Activated T-helper 1 cell treated with Interleukin-2 at 50 U/mL for 16 hours (primary cell): ENCODE measurements at regions not wholly inside any gene's neighbourhood (a gene's known extent, or its start where the extent isn't known, plus 50 kb on each side); places are given as distances from the start of the nearest gene placed in this dataset.
"Not testable (repeated sequence)": the region's sequence is repeated elsewhere in the genome, so short reads cannot be mapped to it uniquely, and the experiment has no call there.

ENCODE experiments used
- DNase-seq: peaks from one replicate; pipeline ENCODE4 v3.0.0-alpha.2; 2020; ENCODE audit warnings: low read depth

DNA sequence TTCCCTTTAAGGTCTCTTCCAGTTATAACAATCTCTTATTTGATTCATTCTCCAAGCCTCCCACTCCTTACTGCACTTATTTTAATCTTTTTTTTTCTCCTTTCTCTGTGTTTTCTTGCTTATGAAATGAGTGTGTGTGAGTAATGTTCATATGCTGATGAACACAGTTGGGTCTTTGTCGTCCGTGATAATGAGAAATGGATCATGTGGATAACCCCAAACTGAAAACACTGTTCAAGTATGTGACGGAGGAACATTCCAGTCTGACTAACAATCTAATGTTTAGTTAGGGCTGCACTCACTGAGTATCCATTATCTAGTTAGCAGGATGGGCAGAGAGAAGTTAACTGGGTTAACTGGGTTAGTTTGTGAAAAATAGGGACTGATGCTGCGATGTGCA, 253.1 kb upstream of the DUSP10 start:
- DNase-seq, result no peak

DNA sequence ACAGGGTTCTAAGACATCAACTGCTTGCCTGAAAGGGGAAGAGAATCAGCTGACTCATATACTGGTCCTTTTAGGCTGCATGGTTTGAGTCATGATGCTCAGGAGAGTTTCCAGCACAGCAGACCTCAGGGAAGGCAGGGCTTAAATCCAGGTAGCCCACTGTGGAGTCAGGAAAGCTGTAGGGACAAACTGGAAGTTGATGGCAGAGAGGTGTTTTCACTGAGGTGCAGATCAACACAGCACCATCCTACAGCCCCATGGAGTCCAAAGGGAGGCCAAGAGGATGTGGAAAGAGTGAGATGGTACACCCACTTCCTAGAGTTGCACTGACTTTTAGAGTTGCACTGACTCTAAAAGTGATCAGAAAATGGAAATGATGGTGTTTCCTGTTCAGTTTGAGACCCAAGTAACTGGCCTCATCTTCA, 252.4 kb upstream of the DUSP10 start:
- no peak for DNase-seq

DNA sequence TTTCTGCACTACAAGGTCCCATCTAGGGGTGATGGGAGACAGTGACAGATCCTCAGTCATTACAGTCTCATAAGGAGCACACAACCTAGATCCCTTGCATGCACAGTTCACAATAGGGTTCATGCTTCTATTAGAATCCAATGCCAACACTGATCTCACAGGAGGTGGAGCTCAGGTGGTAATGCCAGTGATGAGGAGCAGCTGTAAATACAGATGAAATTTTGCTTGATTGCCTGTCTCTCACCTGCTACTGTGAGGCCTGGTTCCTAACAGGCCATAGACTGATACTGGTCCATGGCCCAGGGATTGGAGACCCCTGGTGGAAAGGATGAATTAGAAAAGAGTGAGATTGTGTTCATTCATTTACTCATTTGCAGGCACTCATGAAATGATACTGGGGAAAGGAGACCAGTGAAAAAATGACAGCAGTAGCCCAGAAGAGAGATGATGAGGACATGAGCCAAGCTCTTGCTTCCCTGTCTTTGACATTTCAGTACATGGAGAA, 251.6 kb upstream of the DUSP10 start:
- DNase-seq, result no peak

DNA sequence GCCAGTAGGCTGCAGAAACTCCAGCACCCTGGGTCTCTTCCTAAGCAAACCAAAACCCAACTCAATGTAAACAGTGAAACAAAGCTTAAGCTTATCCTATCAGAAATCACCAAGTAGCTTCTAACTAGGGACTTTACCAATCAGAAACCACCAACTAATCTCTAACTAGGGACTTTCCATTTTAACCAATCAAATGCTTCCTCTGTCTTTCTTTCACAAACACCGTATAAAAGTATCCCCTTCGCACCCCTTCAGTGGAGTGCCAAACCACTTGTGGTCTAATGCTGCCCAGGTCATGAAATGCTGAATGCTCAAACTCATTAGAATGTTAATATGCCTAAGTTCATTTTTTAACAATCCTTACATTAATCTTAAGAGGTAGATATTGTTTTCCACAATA, 250.5 kb upstream of the DUSP10 start:
- DNase-seq, result no peak

DNA sequence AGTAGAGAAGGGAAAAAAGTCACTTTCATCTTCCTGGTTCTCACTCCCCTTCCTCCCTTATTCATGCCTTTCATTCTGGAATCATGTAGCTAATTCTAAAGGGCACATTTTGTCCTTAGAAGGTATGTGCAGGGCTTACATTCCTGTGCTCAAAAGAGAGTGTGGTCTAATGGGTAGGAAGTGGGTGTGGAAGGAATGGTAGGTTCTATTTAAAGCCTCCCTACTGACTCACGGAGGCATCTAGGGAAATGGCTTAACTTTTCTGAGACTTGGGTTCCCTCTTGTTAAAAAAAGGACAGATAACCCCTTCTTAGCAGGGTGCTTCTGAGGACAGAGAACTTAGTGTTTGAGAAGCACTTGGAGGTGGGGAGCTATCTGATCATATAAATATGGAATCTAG, 249.3 kb upstream of the DUSP10 start:
- DNase-seq, result no peak

DNA sequence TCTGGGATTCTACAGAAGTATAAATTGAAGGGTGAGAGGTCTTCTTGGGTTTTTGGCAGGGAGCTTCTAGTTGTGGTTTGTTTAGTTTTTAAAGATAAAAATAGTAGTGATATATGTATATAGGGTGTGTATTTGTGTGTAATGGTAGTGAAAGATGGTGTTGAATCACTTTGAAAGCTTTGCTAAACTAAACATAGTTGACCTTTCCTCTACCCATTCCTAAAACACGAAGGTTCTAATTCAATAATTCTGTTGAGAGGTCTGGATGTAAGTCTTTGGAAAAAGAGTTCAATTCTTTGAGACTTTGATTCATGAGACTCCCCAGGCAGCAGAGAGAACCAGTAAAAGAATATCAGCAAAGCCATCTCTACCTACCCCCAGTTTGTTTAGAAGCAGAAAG, 247.9 kb upstream of the DUSP10 start:
- no peak for DNase-seq

DNA sequence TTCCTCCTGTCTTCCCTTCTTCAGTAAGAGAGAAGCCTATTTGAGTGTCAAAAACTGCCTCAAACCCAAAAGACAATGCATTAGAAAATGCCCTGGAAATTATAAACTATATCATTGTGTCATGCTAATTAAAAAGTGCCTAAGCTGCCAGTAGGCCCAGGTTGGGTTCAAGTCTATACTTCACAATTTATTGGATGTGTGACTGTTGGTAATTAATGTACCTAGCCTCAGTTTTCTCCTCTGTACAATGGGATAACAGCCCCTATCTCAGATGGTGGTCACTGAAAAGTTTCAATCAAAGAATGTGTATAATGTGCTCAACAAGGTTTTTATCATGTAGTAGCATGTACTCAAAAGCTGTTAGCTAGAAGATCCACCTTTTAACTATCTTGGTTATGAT, 246.9 kb upstream of the DUSP10 start:
- DNase-seq, result no peak

DNA sequence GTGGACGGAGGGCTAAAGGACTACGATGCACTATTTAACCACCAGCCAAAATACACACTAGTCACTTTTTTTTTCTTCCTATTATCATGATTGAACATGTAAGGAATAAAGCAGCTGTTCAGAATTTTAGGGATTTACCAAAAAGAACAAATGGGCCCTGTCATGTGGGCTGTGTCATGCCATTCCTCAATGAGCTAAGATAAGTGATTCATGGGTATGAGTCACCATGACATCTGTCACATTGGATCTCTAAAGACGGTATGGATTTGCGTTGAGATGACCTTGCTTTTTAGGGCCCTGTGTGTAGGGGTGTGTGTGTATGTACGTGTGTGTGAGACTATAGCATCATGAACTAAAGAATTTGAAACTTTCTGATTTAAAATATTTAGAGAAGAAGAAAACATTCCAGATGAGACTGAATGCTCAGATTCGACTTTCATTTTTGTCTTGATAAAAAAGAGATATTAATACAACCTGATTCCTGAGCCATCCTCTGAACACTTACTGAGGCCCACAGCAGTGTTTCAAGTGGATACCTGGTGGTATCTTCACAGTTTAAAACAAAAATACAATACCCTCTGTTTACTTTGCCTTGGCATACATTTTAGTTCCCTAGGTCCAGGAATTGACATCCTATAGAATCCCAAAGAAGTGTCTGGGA, 246.1 kb upstream of the DUSP10 start:
- DNase-seq, result no peak

DNA sequence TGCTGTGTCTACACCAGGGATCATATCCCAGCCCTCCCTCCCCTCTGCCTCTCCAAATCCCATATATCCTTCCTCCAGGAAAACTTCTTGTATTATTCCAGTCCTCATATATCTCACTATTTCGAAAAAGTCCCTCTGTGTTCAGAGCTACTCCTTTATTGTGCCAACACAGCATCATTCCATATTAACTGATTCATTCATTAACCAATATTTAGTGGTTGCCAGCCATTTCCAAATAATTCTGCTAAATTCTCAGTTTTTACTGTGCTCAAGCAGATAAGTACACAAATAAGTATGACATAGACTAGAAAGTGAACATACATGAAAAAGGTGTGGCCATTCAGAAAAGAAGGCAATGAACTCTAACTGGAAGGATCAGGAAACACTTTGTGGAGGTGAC, 241.6 kb upstream of the DUSP10 start:
- DNase-seq, result no peak

DNA sequence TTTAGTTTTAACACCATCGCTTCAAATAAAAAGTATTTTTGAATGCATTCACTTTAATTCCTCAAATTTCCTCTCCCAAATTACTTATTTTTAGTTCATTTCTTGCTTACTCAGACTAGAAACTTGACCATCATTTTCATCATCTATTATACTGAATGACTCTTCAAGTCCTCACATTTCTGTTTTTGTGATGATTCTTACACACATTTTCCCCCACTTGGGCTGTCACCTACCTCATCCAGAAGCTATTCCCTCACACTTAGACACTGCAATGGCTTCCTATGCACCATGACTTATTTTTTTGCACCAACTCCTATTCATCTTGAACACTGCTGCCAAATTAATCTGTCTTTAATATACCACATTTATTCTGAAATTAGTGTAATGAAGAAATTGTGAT, 239.6 kb upstream of the DUSP10 start:
- DNase-seq, result no peak

DNA sequence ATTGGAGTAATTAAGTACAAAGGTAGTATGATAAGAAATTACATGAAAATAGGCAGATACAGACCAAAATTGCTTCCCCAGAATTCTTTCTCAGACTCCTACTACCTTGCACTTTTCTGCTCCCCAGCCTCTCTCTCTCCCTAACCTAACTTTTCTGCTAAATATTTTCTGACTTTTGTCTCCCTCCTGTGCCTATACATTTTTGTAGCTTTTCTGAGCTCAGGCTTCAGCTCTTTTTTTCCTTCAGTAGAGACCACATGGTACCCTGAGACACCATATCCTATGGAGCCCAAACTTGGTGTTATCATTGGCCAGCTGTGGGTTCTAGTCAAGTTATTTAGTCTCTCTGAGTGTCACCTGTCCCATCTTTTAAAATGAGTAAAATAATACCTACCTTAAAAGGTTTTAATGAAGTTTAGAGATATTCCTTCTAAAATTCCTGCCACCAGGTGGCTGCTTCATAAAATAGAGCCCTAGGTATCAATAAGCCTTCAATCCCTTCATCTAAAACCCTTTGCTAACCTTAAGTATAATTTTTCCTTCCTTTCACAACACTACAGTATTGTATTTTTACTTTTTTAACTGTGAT, 237.6 kb upstream of the DUSP10 start:
- DNase-seq, result no peak

DNA sequence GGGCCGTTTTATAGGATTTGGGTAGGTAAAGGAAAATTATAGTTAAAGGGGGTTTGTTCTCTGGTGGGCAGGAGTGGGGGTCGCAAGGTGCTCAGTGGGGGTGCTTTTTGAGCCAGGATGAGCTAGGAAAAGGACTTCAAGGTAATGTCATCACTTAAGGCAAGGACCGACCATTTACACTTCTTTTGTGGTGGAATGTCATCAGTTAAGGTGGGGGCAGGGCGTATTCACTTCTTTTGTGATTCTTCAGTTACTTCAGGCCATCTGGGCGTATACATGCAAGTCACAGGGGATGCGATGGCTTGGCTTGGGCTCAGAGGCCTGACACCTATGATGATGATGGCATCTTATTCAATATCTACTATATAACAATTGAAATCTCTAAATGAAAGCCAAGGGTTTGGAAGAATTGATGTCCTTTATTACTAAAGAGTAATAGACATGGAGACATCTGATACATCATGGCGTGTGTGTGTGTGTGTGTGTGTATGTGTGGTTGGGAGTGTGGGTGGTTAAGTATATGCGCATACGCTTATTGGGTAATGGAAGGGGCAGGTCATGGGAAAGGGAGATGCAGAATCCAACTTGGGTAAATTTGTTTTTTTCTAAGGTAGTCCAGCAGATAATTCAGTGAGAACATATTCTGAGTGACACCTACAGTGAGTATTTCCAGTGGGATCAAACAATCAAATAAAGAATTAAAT, 236.9 kb upstream of the DUSP10 start:
- not testable (repeated sequence) for DNase-seq

DNA sequence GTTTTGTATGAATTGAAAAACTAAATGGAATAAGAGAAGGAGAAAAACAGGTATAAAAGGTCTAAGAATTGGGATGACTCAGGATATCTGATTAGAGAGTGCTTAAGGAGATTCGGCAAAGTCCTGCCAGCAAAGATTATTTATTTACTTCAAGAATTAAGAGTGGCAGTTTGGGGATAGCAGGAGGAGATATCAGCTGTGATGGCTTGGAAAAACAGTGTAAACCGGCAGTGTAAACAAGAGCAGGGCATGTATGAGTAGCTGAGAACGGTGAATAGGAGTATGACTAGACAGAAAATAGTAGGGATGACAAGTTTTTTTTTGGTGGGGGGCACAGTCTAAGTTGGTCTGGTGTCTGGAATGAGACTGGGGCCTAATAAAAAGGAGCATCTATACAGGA, 231.9 kb upstream of the DUSP10 start:
- not testable (repeated sequence) for DNase-seq

DNA sequence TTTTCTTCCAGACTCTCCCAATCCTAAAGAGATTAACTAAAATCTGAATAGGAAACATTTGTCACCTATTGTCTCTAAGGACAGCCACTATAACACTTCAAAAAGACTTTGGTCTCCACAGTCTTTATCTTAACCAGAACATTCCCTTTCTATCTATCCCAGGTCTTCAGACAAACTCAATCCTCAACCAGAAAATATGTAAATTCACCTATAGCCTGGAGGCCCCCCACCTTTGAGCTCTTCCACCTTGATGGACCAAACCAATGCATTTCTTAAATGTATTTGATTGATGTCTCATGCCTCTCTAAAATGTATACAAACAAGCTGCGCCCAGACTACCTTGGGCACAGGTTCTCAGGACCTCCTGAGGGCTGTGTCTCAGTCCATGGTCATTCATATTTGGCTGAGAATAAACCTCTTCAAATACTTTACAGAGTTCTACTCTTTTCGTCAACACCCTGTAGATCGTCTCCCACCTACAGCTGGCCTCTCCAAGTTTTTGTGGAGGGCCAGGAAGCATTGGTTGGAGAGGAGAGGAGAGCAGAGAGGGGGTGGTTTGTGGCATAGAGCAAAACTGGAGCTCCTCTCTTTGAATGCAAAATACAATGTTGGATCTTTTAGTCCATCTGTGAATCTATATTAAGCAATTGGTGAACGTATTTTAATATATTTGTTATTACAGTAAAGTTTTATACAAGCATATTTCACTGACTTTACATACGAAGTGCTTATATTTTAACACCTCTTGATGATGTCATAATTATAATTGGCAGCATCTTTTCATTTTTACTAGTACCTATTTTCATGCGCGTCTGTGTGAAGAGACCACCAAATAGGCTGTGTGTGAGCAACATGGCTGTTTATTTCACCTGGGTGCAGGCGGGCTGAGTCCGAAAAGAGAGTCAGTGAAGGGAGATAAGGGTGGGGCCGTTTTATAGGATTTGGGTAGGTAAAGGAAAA, 230.7 kb upstream of the DUSP10 start:
- DNase-seq, result no peak

DNA sequence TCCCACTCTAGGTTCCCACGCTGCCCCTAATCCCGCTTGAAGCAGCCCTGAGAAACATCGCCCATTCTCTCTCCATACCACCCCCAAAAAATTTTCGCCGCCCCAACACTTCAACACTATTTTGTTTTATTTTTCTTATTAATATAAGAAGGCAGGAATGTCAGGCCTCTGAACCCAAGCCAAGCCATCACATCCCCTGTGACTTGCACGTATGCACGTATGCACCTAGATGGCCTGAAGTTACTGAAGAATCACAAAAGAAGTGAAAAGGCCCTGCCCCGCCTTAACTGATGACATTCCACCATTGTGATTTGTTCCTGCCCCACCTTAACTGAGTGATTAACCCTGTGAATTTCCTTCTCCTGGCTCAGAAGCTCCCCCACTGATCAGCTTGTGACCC, 229.1 kb upstream of the DUSP10 start:
- DNase-seq, result not testable (repeated sequence)

DNA sequence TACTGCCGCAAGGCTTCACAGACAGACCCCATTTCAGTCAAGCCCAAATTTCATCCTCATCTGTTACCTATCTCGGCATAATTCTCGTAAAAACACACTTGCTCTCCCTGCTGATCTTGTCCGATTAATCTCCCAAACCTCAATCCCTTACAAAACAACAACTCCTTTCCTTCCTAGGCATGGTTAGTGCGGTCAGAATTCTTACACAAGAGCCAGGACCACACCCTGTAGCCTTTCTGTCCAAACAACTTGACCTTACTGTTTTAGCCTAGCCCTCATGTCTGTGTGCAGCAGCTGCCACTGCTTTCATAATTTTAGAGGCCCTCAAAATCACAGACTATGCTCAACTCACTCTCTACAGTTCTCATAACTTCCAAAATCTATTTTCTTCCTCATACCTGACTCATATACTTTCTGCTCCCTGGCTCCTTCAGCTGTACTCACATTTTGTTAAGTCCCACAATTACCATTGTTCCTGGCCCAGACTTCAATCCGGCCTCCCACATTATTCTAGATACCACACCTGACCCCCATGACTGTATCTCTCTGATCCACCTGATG, 227.5 kb upstream of the DUSP10 start:
- not testable (repeated sequence) for DNase-seq

DNA sequence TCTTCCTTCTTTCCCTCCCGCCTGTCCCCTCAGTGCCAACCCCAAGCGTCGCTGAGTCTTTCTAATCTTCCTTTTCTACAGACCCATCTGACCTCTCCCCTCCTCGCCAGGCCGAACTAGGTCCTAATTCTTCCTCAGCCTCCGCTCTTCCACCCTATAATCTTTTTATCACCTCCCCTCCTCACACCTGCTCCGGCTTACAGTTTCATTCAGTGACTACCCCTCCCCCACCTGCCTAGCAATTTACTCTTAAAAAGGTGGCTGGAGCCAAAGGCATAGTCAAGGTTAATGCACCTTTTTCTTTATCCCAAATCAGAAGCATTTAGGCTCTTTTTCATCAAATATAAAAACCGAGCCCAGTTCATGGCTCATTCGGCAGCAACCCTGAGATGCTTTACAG, 225.6 kb upstream of the DUSP10 start:
- DNase-seq, result not testable (repeated sequence)

DNA sequence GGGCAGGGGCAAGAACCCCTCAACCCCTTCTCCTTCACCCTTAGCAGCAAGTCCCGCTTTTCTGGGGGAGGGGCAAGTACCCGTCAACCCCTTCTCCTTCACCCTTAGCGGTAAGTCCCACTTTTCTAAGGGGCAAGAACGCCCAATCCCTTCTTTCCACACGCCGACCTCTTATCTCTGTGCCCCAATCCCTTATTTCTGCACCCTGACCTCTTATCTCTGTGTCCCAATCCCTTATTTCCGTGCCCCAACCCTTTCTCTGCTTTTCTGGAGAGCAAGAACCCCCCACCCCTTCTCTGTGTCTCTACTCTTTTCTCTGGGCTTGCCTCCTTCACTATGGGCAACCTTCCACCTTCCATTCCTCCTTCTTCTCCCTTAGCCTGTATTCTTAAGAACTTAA, 225.0 kb upstream of the DUSP10 start:
- DNase-seq, result not testable (repeated sequence)

DNA sequence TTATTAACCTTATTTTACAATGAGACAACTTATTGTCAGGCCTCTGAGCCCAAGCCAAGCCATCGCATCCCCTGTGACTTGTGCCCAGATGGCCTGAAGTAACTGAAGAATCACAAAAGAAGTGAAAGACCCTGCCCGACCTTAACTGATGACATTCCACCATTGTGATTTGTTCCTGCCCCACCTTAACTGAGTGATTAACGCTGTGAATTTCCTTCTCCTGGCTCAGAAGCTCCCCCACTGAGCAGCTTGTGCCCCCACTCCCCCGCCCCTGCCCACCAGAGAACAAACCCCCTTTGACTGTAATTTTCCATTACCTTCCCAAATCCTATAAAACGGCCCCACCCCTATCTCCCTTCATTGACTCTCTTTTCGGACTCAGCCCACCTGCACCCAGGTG, 224.0 kb upstream of the DUSP10 start:
- DNase-seq, result not testable (repeated sequence)

DNA sequence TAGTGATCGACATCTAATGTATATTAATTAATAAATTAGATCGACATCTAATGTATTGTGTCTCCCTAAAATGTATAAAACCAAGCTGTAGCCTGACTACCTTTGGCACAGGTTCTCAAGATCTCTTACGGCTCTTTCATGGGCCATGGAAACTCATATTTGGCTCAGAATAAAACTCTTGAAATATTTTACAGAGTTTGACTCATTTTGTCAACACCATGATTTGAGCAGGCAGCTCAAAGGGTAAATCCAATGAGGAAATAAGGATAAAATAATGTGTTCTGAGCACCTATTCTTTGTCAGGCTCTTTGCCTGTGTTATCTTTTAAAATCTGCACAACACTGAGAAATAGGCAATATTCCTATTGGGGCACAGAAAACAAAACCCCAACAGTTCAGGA, 223.4 kb upstream of the DUSP10 start:
- no peak for DNase-seq

DNA sequence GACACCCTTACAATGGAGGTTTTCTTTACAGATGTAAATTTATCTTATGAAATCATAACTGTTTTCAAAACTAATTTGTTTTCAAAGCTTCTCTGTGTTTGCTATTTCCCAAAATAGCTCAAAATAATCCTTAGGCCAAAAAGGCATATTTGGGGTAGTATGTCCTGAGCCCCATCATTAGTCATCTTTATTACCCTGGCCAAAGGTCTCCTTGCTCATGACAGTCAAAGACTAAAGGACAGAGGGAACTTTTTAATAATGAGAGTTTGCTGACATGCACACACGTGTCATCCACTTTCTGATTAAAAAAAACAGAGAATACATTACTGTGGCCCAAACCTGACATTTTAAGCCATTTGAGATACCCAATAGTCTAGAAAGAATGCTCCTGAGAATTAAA, 221.9 kb upstream of the DUSP10 start:
- no peak for DNase-seq

DNA sequence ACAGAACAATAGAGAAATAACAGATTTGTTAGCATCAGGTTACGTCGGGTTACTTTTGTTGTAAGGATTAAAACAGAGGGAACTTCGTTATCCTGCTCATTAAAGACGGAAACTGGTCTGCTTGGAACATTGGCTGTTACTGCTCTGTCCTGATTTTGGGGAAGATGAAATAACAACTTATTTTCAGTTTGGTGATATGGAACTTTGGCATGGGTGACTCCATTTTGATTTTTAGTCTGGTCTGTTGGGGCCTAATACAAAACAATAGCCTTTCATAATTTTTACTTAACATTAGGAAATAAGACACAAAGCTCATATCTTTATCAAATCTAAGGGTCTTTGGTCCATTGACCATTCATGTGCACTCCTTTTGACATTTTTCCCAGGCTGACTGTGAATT, 220.5 kb upstream of the DUSP10 start:
- no peak for DNase-seq
